ENCODE measurements at regions not wholly inside any gene's neighbourhood (a gene's known extent, or its start where the extent isn't known, plus 50 kb on each side); places are given as distances from the start of the nearest gene placed in this dataset.

GRCh38 chr7:79563821-79564522 lies 110.5 kb upstream of the MAGI2 start:
- H3K27me3 ChIP-seq (ENCODE audit: low read depth), result no peaks in the 10 kb centered on the region
- DNase-seq (no peak), ATAC-seq (no peak)
- no peaks in the 10 kb centered on the region for H3K36me3 ChIP-seq
- intact Hi-C loops (cut with DNase I), result no loop called here
- no peak overlapping the region for H3K27ac ChIP-seq
- TF ChIP-seq CTCF (IDR thresholded peaks at IDR 0.05), result no peak
- no peaks in the 10 kb centered on the region for H3K4me1 ChIP-seq
- H3K4me3 ChIP-seq, result no peak overlapping the region
- no peaks in the 10 kb centered on the region for H3K9me3 ChIP-seq

- Histone ChIP-seq H3K27ac (no peak overlapping the region), H3K4me1 (no peaks in the 10 kb centered on the region), H3K9me3 (no peaks in the 10 kb centered on the region), H3K27me3 (ENCODE audit: low read depth) (no peaks in the 10 kb centered on the region), H3K36me3 (no peaks in the 10 kb centered on the region), H3K4me3 (no peak overlapping the region)
- DNase-seq (no peak), ATAC-seq (no peak)
- TF ChIP-seq CTCF (IDR thresholded peaks at IDR 0.05), result no peak
- intact Hi-C loops (cut with DNase I), result no loop called here
Observed at GRCh38 chr7:79555571-79555970, 102.1 kb upstream of the MAGI2 start.

GRCh38 chr7:79553811-79554555 lies 100.5 kb upstream of the MAGI2 start:
- no peak for TF ChIP-seq CTCF (IDR thresholded peaks at IDR 0.05)
- H3K4me1 ChIP-seq, result no peaks in the 10 kb centered on the region
- ATAC-seq (no peak), DNase-seq (no peak)
- H3K36me3 ChIP-seq, result no peaks in the 10 kb centered on the region
- H3K4me3 ChIP-seq, result no peak overlapping the region
- no peak overlapping the region for H3K27ac ChIP-seq
- intact Hi-C loops (cut with DNase I), result no loop called here
- H3K9me3 ChIP-seq, result no peaks in the 10 kb centered on the region
- no peaks in the 10 kb centered on the region for H3K27me3 ChIP-seq (ENCODE audit: low read depth)

GRCh38 chr7:79552463-79552862 lies 99.0 kb upstream of the MAGI2 start:
- H3K4me1 ChIP-seq, result no peaks in the 10 kb centered on the region
- H3K27me3 ChIP-seq (ENCODE audit: low read depth), result no peaks in the 10 kb centered on the region
- no peak overlapping the region for H3K27ac ChIP-seq
- DNase-seq, result no peak
- H3K36me3 ChIP-seq, result no peaks in the 10 kb centered on the region
- no peak overlapping the region for H3K4me3 ChIP-seq
- no peaks in the 10 kb centered on the region for H3K9me3 ChIP-seq
- intact Hi-C loops (cut with DNase I), result no loop called here
- TF ChIP-seq CTCF (IDR thresholded peaks at IDR 0.05), result no peak
- no peak for ATAC-seq

- no peak overlapping the region for H3K4me3 ChIP-seq
- DNase-seq, result no peak
- H3K36me3 ChIP-seq, result no peaks in the 10 kb centered on the region
- no peaks in the 10 kb centered on the region for H3K4me1 ChIP-seq
- intact Hi-C loops (cut with DNase I), result no loop called here
- no peaks in the 10 kb centered on the region for H3K9me3 ChIP-seq
- no peak for ATAC-seq
- no peak for TF ChIP-seq CTCF (IDR thresholded peaks at IDR 0.05)
- no peaks in the 10 kb centered on the region for H3K27me3 ChIP-seq (ENCODE audit: low read depth)
- H3K27ac ChIP-seq, result no peak overlapping the region
Observed at GRCh38 chr7:79548727-79549126, 95.3 kb upstream of the MAGI2 start.

Data from lower lobe of right lung (tissue), 2 donors.